Glutamatergic neuron (in vitro differentiated cells): ENCODE measurements at regions not wholly inside any gene's neighbourhood (a gene's known extent, or its start where the extent isn't known, plus 50 kb on each side); places are given as distances from the start of the nearest gene placed in this dataset.

ENCODE experiments used
- DNase-seq: peaks from one replicate; pipeline ENCODE4 v3.0.0; 2022
- H3K27ac Mint-ChIP-seq: one replicate; pipeline ENCODE4 v1.8.0; 2020; ENCODE audit warnings: mild to moderate bottlenecking, mixed read lengths, inconsistent platforms; ENCODE audit not compliant: unreplicated experiment
- H3K27me3 Mint-ChIP-seq: one replicate; pipeline ENCODE4 v1.8.0; 2020; ENCODE audit warnings: mild to moderate bottlenecking, moderate library complexity, mixed read lengths, inconsistent platforms; ENCODE audit not compliant: unreplicated experiment
- H3K36me3 Mint-ChIP-seq: one replicate; pipeline ENCODE4 v1.8.0; 2020; ENCODE audit warnings: mild to moderate bottlenecking, mixed read lengths, inconsistent platforms; ENCODE audit not compliant: unreplicated experiment
- H3K4me1 Mint-ChIP-seq: one replicate; pipeline ENCODE4 v1.8.0; 2020; ENCODE audit warnings: mild to moderate bottlenecking, low read depth, mixed read lengths, inconsistent platforms; ENCODE audit not compliant: unreplicated experiment
- H3K4me3 Mint-ChIP-seq: one replicate; pipeline ENCODE4 v1.8.0; 2020; ENCODE audit warnings: mild to moderate bottlenecking, mixed read lengths, inconsistent platforms; ENCODE audit not compliant: unreplicated experiment
- H3K9me3 Mint-ChIP-seq: one replicate; pipeline ENCODE4 v1.8.0; 2020; ENCODE audit warnings: mild to moderate bottlenecking, moderate library complexity, mixed read lengths, inconsistent platforms; ENCODE audit not compliant: unreplicated experiment
- TF ChIP-seq, protein P1 (sequence below): fragments of 200-600 bp; sonication (generic); IDR thresholded peaks from one replicate; pipeline ENCODE4 v1.5.0; 2021; ENCODE audit not compliant: partially characterized antibody, unreplicated experiment

DNA sequence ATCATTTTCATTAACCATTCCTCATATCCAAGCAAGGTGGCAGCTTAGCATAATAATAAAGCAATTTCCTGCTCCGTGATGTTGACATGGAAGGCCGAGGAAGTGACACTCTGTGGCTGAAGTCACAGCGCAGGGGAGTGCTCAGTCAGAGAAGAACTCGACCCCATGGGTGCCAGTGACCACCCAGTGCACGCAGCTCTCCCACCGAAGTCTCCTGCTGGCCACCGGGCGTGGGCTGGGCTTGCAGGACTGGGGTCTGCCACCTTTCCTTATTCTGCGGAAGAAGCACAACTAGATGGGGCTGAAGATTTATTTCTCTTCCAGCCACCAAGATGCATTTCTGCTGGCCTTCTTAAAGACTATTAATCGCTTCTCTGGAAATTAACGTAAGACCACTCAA, 132.1 kb upstream of the SPACA7 start:
- Mint-ChIP-seq H3K4me3 (no peak overlapping the region), H3K4me1 (peaks cover 4% of the 10 kb centered on the region), H3K27ac (no peak overlapping the region), H3K27me3 (peaks cover 7% of the 10 kb centered on the region), H3K9me3 (no peaks in the 10 kb centered on the region), H3K36me3 (no peaks in the 10 kb centered on the region)
- DNase-seq, result no peak
- TF ChIP-seq, protein P1, sequence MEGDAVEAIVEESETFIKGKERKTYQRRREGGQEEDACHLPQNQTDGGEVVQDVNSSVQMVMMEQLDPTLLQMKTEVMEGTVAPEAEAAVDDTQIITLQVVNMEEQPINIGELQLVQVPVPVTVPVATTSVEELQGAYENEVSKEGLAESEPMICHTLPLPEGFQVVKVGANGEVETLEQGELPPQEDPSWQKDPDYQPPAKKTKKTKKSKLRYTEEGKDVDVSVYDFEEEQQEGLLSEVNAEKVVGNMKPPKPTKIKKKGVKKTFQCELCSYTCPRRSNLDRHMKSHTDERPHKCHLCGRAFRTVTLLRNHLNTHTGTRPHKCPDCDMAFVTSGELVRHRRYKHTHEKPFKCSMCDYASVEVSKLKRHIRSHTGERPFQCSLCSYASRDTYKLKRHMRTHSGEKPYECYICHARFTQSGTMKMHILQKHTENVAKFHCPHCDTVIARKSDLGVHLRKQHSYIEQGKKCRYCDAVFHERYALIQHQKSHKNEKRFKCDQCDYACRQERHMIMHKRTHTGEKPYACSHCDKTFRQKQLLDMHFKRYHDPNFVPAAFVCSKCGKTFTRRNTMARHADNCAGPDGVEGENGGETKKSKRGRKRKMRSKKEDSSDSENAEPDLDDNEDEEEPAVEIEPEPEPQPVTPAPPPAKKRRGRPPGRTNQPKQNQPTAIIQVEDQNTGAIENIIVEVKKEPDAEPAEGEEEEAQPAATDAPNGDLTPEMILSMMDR, result no peak

DNA sequence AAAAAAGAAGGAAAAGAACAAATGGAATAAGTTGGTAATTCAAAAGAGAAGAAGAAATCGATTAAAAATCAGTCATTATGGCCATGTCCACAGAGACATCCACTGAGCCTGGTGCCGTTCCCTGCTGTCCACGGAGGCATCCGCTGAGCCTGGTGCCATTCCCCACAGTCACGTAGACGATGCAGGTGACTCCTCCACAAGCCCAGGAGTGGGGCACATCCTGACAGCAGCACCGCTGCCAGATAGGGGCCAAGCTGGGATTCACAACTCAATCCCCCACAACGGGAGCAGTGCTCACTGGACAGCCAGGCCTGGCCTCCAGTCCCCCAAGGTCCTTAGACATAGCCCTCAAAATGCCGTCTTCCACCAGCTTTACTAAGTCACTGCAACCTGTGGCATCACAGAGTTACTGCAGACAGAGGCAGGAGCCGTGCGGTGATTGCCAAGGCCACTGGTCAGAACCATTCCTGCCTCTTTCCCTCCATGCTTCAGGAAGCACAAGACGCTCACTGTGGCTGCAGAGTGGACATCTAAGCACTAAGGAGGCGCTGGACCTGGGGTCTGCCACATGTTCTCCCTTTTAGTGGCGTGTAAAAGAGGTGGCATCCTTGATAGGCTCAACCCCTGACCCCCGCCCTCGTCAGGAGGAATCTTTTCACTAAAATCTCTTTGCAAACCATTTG, 131.5 kb upstream of the SPACA7 start:
- Mint-ChIP-seq H3K9me3 (no peaks in the 10 kb centered on the region), H3K4me3 (no peak overlapping the region), H3K36me3 (no peaks in the 10 kb centered on the region), H3K27ac (no peak overlapping the region), H3K27me3 (peaks cover 7% of the 10 kb centered on the region), H3K4me1 (peaks cover 4% of the 10 kb centered on the region)
- TF ChIP-seq, protein P1, result no peak
- no peak for DNase-seq

DNA sequence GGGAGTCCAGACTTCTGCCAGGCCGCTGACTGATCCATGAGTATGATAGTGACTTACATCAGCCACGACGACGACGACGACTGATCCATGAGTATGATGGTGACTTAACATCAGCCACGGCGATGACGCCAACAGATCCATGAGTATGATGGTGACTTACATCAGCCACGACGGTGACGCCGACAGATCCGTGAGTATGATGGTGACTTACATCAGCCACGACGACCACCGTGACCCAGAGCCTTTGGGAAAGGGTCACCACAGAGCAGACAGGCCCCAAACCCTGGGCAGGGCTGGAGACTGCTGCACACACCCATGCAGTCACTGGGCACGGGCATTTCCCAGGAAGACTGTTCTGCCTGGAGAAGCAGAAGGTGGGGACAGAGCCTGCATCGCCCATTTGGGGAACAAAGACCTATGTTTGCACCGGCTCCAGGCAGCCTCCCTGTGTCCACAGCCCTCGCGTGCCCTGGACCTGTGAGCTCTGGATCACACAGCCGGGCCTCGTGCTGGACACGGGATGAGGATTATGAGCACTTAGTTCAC, 130.9 kb upstream of the SPACA7 start:
- Mint-ChIP-seq H3K27me3 (peaks cover 7% of the 10 kb centered on the region), H3K27ac (no peak overlapping the region), H3K9me3 (peaks cover 2% of the 10 kb centered on the region), H3K36me3 (no peaks in the 10 kb centered on the region), H3K4me1 (peaks cover 7% of the 10 kb centered on the region), H3K4me3 (no peak overlapping the region)
- TF ChIP-seq, protein P1, result no peak
- DNase-seq, result no peak

DNA sequence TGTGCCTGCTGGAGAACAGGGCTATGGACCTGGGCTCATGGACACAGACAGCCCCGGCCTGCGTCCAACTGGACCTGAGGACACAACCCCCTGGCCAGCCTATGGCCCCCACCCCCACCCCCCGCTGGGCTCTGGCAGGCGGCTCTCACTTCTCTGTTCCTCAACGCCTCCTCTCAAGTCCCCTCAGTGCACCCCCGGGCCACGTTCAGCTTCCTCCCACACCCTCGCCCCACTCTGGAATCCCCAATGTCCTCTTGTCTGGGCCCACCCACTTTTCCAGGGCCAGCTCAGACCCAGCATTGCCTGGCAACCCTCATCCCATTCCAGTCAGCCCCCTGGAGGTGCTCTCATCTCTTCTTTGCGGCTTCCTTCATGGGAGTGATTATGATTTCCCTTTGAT, 130.2 kb upstream of the SPACA7 start:
- no peak for DNase-seq
- Mint-ChIP-seq H3K4me1 (peaks cover 7% of the 10 kb centered on the region), H3K36me3 (no peaks in the 10 kb centered on the region), H3K9me3 (peaks cover 2% of the 10 kb centered on the region), H3K4me3 (no peak overlapping the region), H3K27ac (no peak overlapping the region), H3K27me3 (peaks cover 7% of the 10 kb centered on the region)
- TF ChIP-seq, protein P1, result no peak

DNA sequence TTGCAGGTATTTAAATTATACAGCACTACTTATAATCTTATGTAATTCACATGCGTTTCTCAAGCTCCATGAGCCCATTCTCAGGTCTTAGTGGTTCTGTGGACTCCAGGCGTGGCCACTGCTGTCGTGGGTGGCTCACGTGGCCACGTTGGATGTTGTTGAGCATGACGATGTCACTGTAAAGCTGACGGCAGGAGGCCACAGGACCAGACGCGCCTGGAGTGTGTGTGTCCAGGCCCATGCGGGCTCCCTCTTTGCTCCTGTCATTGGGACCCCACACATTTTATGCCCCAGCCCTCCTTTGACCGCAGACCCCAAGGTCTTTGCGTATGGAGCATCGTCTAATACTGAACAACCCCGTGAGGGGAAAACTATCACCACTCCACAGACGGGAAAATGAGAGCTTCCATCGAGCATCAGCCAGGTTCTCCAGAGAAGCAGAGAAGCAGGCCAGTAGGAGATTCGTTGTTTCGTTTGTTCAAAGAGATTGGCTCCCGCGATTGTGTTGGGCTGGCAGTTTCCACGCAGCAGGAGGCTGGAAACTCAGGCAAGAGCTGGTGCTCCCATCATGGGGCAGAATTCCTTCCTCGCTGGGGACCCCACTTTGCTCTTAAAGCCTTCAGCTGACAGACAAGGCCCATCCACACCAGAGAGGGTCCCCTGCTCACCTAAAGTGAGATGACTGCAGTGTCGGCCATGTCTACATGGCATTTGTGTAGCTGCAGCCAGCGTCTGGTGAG, 129.3 kb upstream of the SPACA7 start:
- Mint-ChIP-seq H3K9me3 (peaks cover 2% of the 10 kb centered on the region), H3K4me3 (no peak overlapping the region), H3K4me1 (peaks cover 7% of the 10 kb centered on the region), H3K27ac (no peak overlapping the region), H3K36me3 (no peaks in the 10 kb centered on the region), H3K27me3 (peaks cover 7% of the 10 kb centered on the region)
- no peak for DNase-seq
- TF ChIP-seq, protein P1, result no peak
